IMR-90 (cell line): ENCODE measurements at regions not wholly inside any gene's neighbourhood (a gene's known extent, or its start where the extent isn't known, plus 50 kb on each side); places are given as distances from the start of the nearest gene placed in this dataset.

Experiments used
- ATAC-seq: fragments of 200-7000 bp; cut with Tn5 transposase; 2 replicates; pipeline ENCODE4 v1.9.1; 2020; ENCODE audit warnings: low read depth, mild to moderate bottlenecking, moderate library complexity
- BruUV-seq: library from RNA; stranded (reverse); fragments of 400-500 nt; replicated peaks from 2 replicates; lab custom pipeline; 2021; lab: Mats Ljungman, UMichigan
- CTCF ChIA-PET: fragments of 300-600 bp; formaldehyde crosslinking; extraction: SDS; loops from one replicate; lab custom pipeline; 2021; ENCODE audit warnings: antibody characterized with exemption; lab: Yijun Ruan, JAX
- POLR2A ChIA-PET: fragments of 300-600 bp; sonication (Branson Sonifier 250); formaldehyde crosslinking; loops from one replicate; lab custom pipeline; 2022; ENCODE audit warnings: antibody characterized with exemption; ENCODE audit not compliant: unreplicated experiment; lab: Charles Lee
- DNase-seq: peaks from one replicate; pipeline ENCODE4 v3.0.0; 2013
- H2AFZ ChIP-seq: replicated peaks from 2 replicates; pipeline ENCODE3; 2013; ENCODE audit warnings: low read length, mild to moderate bottlenecking; ENCODE audit not compliant: poor library complexity
- H2AK5ac ChIP-seq: 2 replicates; pipeline ENCODE4 v1.6.1; 2013; ENCODE audit warnings: low read depth, low read length, inconsistent platforms
- H2AK9ac ChIP-seq: replicated peaks from 2 replicates; pipeline ENCODE3; 2013; ENCODE audit warnings: mild to moderate bottlenecking, low read depth, low read length, moderate library complexity; ENCODE audit not compliant: poor library complexity
- H2BK120ac ChIP-seq: 2 replicates; pipeline ENCODE4 v1.6.1; 2013; ENCODE audit warnings: low read depth, low read length, inconsistent platforms
- H2BK15ac ChIP-seq: 3 replicates; pipeline ENCODE4 v1.6.1; 2013; ENCODE audit warnings: low read depth, low read length, inconsistent platforms
- H2BK20ac ChIP-seq: 2 replicates; pipeline ENCODE4 v1.6.1; 2013; ENCODE audit warnings: low read depth, mild to moderate bottlenecking, inconsistent platforms, low read length, moderate library complexity
- H2BK5ac ChIP-seq: 2 replicates; pipeline ENCODE4 v1.6.1; 2013; ENCODE audit warnings: mild to moderate bottlenecking, low read depth, low read length, inconsistent platforms; ENCODE audit not compliant: poor library complexity, severe bottlenecking
- H3K14ac ChIP-seq: replicated peaks from 2 replicates; pipeline ENCODE4 v1.6.1; 2013; ENCODE audit warnings: low read depth, low read length, inconsistent platforms
- H3K18ac ChIP-seq: 2 replicates; pipeline ENCODE4 v1.6.1; 2013; ENCODE audit warnings: low read depth, low read length, control low read depth
- H3K23ac ChIP-seq: 2 replicates; pipeline ENCODE4 v1.6.1; 2013; ENCODE audit warnings: low read depth, low read length, inconsistent platforms
- H3K27ac ChIP-seq: 2 replicates; pipeline ENCODE4 v1.5.1; 2013; ENCODE audit warnings: mild to moderate bottlenecking, control low read depth, low read length; ENCODE audit not compliant: insufficient read depth
- H3K27me3 ChIP-seq: 2 replicates; pipeline ENCODE4 v1.6.1; 2013; ENCODE audit warnings: low read length; ENCODE audit not compliant: control insufficient read depth, insufficient read depth
- H3K36me3 ChIP-seq: 2 replicates; pipeline ENCODE4 v1.6.1; 2013; ENCODE audit warnings: low read length, mixed read lengths; ENCODE audit not compliant: control insufficient read depth, insufficient read depth
- H3K4ac ChIP-seq: 2 replicates; pipeline ENCODE4 v1.6.1; 2013; ENCODE audit warnings: low read depth, low read length, inconsistent platforms
- H3K4me1 ChIP-seq: 2 replicates; pipeline ENCODE4 v1.6.1; 2013; ENCODE audit warnings: low read length, mixed read lengths; ENCODE audit not compliant: control insufficient read depth, insufficient read depth
- H3K4me2 ChIP-seq: 2 replicates; pipeline ENCODE4 v1.6.1; 2013; ENCODE audit warnings: low read depth, mild to moderate bottlenecking, control low read depth, low read length, moderate library complexity
- H3K4me3 ChIP-seq: 2 replicates; pipeline ENCODE4 v1.5.1; 2013; ENCODE audit warnings: low read depth, mild to moderate bottlenecking, control low read depth, low read length, moderate library complexity; ENCODE audit not compliant: insufficient read depth
- H3K56ac ChIP-seq: 2 replicates; pipeline ENCODE4 v1.6.1; 2013; ENCODE audit warnings: low read length, inconsistent platforms; ENCODE audit not compliant: insufficient read depth; ENCODE audit errors: extremely low read depth
- H3K79me1 ChIP-seq, 2 experiments: 2 replicates each; pipeline ENCODE4 v1.6.1; 2013; ENCODE audit warnings: low read length in 2 of 2, inconsistent platforms in 1 of 2, low read depth in 1 of 2
- H3K9ac ChIP-seq: 2 replicates; pipeline ENCODE4 v1.6.1; 2013; ENCODE audit warnings: low read depth, low read length, control low read depth
- H3K9me1 ChIP-seq: 2 replicates; pipeline ENCODE4 v1.6.1; 2013; ENCODE audit warnings: low read length, inconsistent platforms; ENCODE audit not compliant: insufficient read depth
- H3K9me3 ChIP-seq: 2 replicates; pipeline ENCODE4 v1.6.1; 2013; ENCODE audit warnings: low read length; ENCODE audit not compliant: control insufficient read depth, insufficient read depth
- H4K20me1 ChIP-seq: 2 replicates; pipeline ENCODE4 v1.6.1; 2013; ENCODE audit warnings: low read length, inconsistent platforms; ENCODE audit not compliant: insufficient read depth
- H4K5ac ChIP-seq: 2 replicates; pipeline ENCODE4 v1.6.1; 2013; ENCODE audit warnings: mild to moderate bottlenecking, low read depth, low read length, control low read depth
- H4K8ac ChIP-seq, 2 experiments: 2 replicates each; pipeline ENCODE4 v1.6.1; 2013; ENCODE audit warnings: low read depth in 2 of 2, low read length in 2 of 2, control low read depth in 1 of 2, inconsistent platforms in 1 of 2
- H4K91ac ChIP-seq: 2 replicates; pipeline ENCODE4 v1.6.1; 2013; ENCODE audit warnings: low read depth, low read length, inconsistent platforms; ENCODE audit not compliant: insufficient read depth
- BHLHE40 ChIP-seq: fragments of 150-350 bp; IDR thresholded peaks from 2 replicates; pipeline ENCODE4 v1.6.1; 2016; ENCODE audit warnings: mild to moderate bottlenecking, low read depth, low read length
- CEBPB ChIP-seq: IDR thresholded peaks from 2 replicates; pipeline ENCODE4 v1.6.1; 2012; ENCODE audit warnings: low read depth, low read length, improper control_type of control experiment
- CHD1 ChIP-seq: IDR thresholded peaks from 2 replicates; pipeline ENCODE4 v1.6.1; 2012; ENCODE audit warnings: low read depth, low read length, improper control_type of control experiment
- FOS ChIP-seq: fragments of 150-350 bp; IDR thresholded peaks from 2 replicates; pipeline ENCODE4 v1.6.1; 2016; ENCODE audit warnings: low read depth, low read length
- MAFK ChIP-seq: IDR thresholded peaks from 2 replicates; pipeline ENCODE4 v1.6.1; 2012; ENCODE audit warnings: low read depth, low read length, improper control_type of control experiment
- MAZ ChIP-seq: IDR thresholded peaks from 2 replicates; pipeline ENCODE4 v1.6.1; 2012; ENCODE audit warnings: low read depth, mild to moderate bottlenecking, low read length, improper control_type of control experiment, moderate library complexity, borderline replicate concordance
- NFE2L2 ChIP-seq: fragments of 150-350 bp; IDR thresholded peaks from 2 replicates; pipeline ENCODE4 v1.6.1; 2016; ENCODE audit warnings: low read depth, mild to moderate bottlenecking, low read length
- POLR2A ChIP-seq: IDR thresholded peaks from 2 replicates; pipeline ENCODE4 v1.6.1; 2012; ENCODE audit warnings: mild to moderate bottlenecking, low read depth, low read length
- RAD21 ChIP-seq: IDR thresholded peaks from 2 replicates; pipeline ENCODE4 v1.6.1; 2012; ENCODE audit warnings: low read length, improper control_type of control experiment
- RCOR1 ChIP-seq: IDR thresholded peaks from 2 replicates; pipeline ENCODE4 v1.6.1; 2012; ENCODE audit warnings: mild to moderate bottlenecking, low read length, improper control_type of control experiment; ENCODE audit not compliant: insufficient replicate concordance
- RFX5 ChIP-seq: IDR thresholded peaks from 2 replicates; pipeline ENCODE4 v1.8.0; 2012; ENCODE audit warnings: low read depth, mild to moderate bottlenecking, low read length, moderate library complexity
- SMC3 ChIP-seq: fragments of 150-350 bp; IDR thresholded peaks from 2 replicates; pipeline ENCODE4 v1.6.1; 2016; ENCODE audit warnings: low read depth, mild to moderate bottlenecking, antibody characterized with exemption, low read length, moderate library complexity
- WGBS, 2 experiments: methylation state at CpG; one replicate each; pipeline versions ENCODE4 v1.1.5 to v1.1.7; 2013; ENCODE audit warnings: missing lambda C conversion rate in 2 of 2; ENCODE audit not compliant: insufficient read length in 1 of 2; ENCODE audit errors: extremely low coverage in 2 of 2; 5-methylcytosine and 5-hydroxymethylcytosine counted together
- dilution Hi-C: fragments of 300-500 bp; cut with HindIII; formaldehyde crosslinking; loops from one replicate; pipeline ENCODE4 v1.14.3; 2018; ENCODE audit warnings: low sequenced_read_pairs; ENCODE audit not compliant: unreplicated experiment
- in situ Hi-C: fragments of 300-500 bp; cut with MboI; formaldehyde crosslinking; loops from 3 replicates; pipeline ENCODE4 v1.14.3; 2019; ENCODE audit warnings: low sequenced_read_pairs, inconsistent platforms, mixed read lengths
- intact Hi-C: fragments of 100-400 bp; cut with micrococcal nuclease; formaldehyde crosslinking; loops from 2 replicates; pipeline ENCODE4 v1.10.0; 2022
- TF ChIP-seq, protein P1 (sequence below): fragments of 150-350 bp; IDR thresholded peaks from 2 replicates; pipeline ENCODE4 v1.6.1; 2017; ENCODE audit warnings: mild to moderate bottlenecking, antibody characterized with exemption, low read length, low read depth
- TF ChIP-seq, protein P2 (sequence below): fragments of 150-350 bp; IDR thresholded peaks from 2 replicates; pipeline ENCODE4 v1.6.1; 2016; ENCODE audit warnings: low read depth, mild to moderate bottlenecking, low read length, moderate library complexity, borderline replicate concordance
- TF ChIP-seq, protein P3 (sequence below): conservative IDR thresholded peaks from 2 replicates; pipeline ENCODE4 v1.5.1; 2012; ENCODE audit warnings: mild to moderate bottlenecking, low read depth, low read length, improper control_type of control experiment

DNA sequence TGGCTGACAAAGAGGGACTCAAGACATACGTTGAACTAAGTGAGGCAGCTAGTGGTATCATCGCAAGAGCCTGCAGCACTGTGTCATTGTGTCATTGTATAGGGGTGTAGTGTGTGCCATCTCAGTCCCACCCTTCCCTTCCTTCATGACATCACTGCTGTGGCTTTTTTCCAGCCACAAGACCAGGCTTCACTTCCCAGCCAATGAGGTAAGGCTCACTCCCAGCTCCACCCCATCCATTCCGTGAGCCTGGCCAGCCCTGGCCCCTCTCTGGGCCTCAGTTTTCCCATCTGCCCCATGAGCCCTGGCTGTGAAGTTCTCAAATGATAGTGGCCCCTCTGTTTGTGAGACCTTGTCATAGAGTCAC, 134.3 kb upstream of the ZMIZ1 start:
- no peak overlapping the region for H3K4ac ChIP-seq
- no peak overlapping the region for H3K27ac ChIP-seq
- no peak overlapping the region for H3K18ac ChIP-seq
- no peak overlapping the region for H2AFZ ChIP-seq
- WGBS, 2 experiments: 40% methylated on average over 1 of the region's 3 CpGs; no CpG with 5 or more reads in 1 of the 2 experiments
- no peak overlapping the region for H3K4me3 ChIP-seq
- H2AK9ac ChIP-seq: no peak overlapping the region
- DNase-seq (no peak), ATAC-seq (no peak)
- no peak overlapping the region for H3K4me2 ChIP-seq
- H3K23ac ChIP-seq: no peak overlapping the region
- 0 out of 2 replicates have a peak overlapping the region, but pooled peaks have one; percentile 50 for H3K14ac ChIP-seq
- no peak overlapping the region for H2BK120ac ChIP-seq
- ChIA-PET POLR2A (no interaction called here), CTCF (no interaction called here)
- no peak overlapping the region for H3K56ac ChIP-seq
- H3K9ac ChIP-seq: no peak overlapping the region
- peaks cover 3% of the 10 kb centered on the region; the same call in 1 of the 2 replicates for H3K27me3 ChIP-seq
- no peak overlapping the region for H4K5ac ChIP-seq
- in situ Hi-C loops (no loop called here), dilution Hi-C loops (no loop called here), intact Hi-C loops (loop anchor here (5.0 kb wide), 1 partner anchor 133 kb away; the partner anchor contains the start of gene ZMIZ1)
- H3K36me3 ChIP-seq: no peaks in the 10 kb centered on the region
- no peak overlapping the region for H2BK5ac ChIP-seq
- TF ChIP-seq, protein P1, sequence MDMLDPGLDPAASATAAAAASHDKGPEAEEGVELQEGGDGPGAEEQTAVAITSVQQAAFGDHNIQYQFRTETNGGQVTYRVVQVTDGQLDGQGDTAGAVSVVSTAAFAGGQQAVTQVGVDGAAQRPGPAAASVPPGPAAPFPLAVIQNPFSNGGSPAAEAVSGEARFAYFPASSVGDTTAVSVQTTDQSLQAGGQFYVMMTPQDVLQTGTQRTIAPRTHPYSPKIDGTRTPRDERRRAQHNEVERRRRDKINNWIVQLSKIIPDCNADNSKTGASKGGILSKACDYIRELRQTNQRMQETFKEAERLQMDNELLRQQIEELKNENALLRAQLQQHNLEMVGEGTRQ: no peak
- TF ChIP-seq MAFK (no peak), SMC3 (no peak), RFX5 (no peak), NFE2L2 (no peak), MAZ (no peak), CEBPB (no peak), CHD1 (no peak), FOS (no peak), RCOR1 (no peak), RAD21 (no peak), POLR2A (no peak), BHLHE40 (no peak)
- TF ChIP-seq, protein P2, sequence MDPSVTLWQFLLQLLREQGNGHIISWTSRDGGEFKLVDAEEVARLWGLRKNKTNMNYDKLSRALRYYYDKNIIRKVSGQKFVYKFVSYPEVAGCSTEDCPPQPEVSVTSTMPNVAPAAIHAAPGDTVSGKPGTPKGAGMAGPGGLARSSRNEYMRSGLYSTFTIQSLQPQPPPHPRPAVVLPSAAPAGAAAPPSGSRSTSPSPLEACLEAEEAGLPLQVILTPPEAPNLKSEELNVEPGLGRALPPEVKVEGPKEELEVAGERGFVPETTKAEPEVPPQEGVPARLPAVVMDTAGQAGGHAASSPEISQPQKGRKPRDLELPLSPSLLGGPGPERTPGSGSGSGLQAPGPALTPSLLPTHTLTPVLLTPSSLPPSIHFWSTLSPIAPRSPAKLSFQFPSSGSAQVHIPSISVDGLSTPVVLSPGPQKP: no peak
- TF ChIP-seq, protein P3, sequence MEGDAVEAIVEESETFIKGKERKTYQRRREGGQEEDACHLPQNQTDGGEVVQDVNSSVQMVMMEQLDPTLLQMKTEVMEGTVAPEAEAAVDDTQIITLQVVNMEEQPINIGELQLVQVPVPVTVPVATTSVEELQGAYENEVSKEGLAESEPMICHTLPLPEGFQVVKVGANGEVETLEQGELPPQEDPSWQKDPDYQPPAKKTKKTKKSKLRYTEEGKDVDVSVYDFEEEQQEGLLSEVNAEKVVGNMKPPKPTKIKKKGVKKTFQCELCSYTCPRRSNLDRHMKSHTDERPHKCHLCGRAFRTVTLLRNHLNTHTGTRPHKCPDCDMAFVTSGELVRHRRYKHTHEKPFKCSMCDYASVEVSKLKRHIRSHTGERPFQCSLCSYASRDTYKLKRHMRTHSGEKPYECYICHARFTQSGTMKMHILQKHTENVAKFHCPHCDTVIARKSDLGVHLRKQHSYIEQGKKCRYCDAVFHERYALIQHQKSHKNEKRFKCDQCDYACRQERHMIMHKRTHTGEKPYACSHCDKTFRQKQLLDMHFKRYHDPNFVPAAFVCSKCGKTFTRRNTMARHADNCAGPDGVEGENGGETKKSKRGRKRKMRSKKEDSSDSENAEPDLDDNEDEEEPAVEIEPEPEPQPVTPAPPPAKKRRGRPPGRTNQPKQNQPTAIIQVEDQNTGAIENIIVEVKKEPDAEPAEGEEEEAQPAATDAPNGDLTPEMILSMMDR: no peak
- peaks cover 23% of the 10 kb centered on the region for H3K4me1 ChIP-seq
- no peak overlapping the region; the same call in 1 of the 2 replicates for H4K91ac ChIP-seq
- BruUV-seq: no TSS peak
- H3K79me1 ChIP-seq: no peaks in the 10 kb centered on the region
- no peaks in the 10 kb centered on the region for H3K9me3 ChIP-seq
- H4K8ac ChIP-seq: no peak overlapping the region
- peaks cover 6% of the 10 kb centered on the region; the same call in 1 of the 2 replicates for H4K20me1 ChIP-seq
- no peak overlapping the region; the same call in 1 of the 2 replicates for H2BK20ac ChIP-seq
- H2AK5ac ChIP-seq: peak overlapping the region; percentile 79; the same call in 1 of the 2 replicates
- H3K9me1 ChIP-seq: peaks cover 33% of the 10 kb centered on the region
- H2BK15ac ChIP-seq: no peak overlapping the region
